Mucosa of rectum (tissue), 2 donors: ENCODE measurements at regions not wholly inside any gene's neighbourhood (a gene's known extent, or its start where the extent isn't known, plus 50 kb on each side); places are given as distances from the start of the nearest gene placed in this dataset.

Experiments used
- H3K27ac ChIP-seq, 2 donors: one replicate each; pipeline ENCODE4 v1.7.0; 2013; ENCODE audit warnings: inconsistent platforms in 2 of 2, low read depth in 2 of 2, low read length in 2 of 2
- H3K27me3 ChIP-seq, 2 donors: one replicate each; pipeline ENCODE4 v1.7.0; 2013; ENCODE audit warnings: low read length in 2 of 2; ENCODE audit not compliant: control insufficient read depth in 2 of 2, insufficient read depth in 2 of 2
- H3K36me3 ChIP-seq, 2 donors: one replicate each; pipeline ENCODE4 v1.7.0; 2013; ENCODE audit warnings: low read length in 2 of 2; ENCODE audit not compliant: control insufficient read depth in 2 of 2, insufficient read depth in 2 of 2
- H3K4me1 ChIP-seq, 2 donors: one replicate each; pipeline ENCODE4 v1.7.0; 2013; ENCODE audit warnings: low read length in 2 of 2, mild to moderate bottlenecking in 1 of 2; ENCODE audit not compliant: control insufficient read depth in 2 of 2, insufficient read depth in 2 of 2
- H3K4me3 ChIP-seq, 2 donors: one replicate each; pipeline ENCODE4 v1.7.0; 2013; ENCODE audit warnings: low read length in 2 of 2
- H3K9ac ChIP-seq, 2 donors: one replicate each; pipeline ENCODE4 v1.7.0; 2013; ENCODE audit warnings: low read length in 2 of 2, low read depth in 1 of 2, mild to moderate bottlenecking in 1 of 2
- H3K9me3 ChIP-seq, 2 donors: one replicate each; pipeline ENCODE4 v1.7.0; 2013; ENCODE audit warnings: low read length in 2 of 2; ENCODE audit not compliant: control insufficient read depth in 2 of 2
- donor health status: healthy.
- donor health status: Normal muscosa, but diverticular disease.

- Histone ChIP-seq H3K27ac (no peak overlapping the region), H3K27me3 (no peaks in the 10 kb centered on the region), H3K36me3 (no peaks in the 10 kb centered on the region), H3K9me3 (no peaks in the 10 kb centered on the region), H3K9ac (no peak overlapping the region), H3K4me1 (no peaks in the 10 kb centered on the region), H3K4me3 (no peak overlapping the region)
Observed at GRCh38 chr10:58094985-58095718, 172.5 kb downstream of the IPMK start.

- Histone ChIP-seq H3K4me3 (no peak overlapping the region), H3K9me3 (no peaks in the 10 kb centered on the region), H3K36me3 (no peaks in the 10 kb centered on the region), H3K4me1 (no peaks in the 10 kb centered on the region), H3K27ac (no peak overlapping the region), H3K9ac (no peak overlapping the region), H3K27me3 (no peaks in the 10 kb centered on the region)
Observed at GRCh38 chr10:58091886-58092285, 175.8 kb downstream of the IPMK start.

DNA sequence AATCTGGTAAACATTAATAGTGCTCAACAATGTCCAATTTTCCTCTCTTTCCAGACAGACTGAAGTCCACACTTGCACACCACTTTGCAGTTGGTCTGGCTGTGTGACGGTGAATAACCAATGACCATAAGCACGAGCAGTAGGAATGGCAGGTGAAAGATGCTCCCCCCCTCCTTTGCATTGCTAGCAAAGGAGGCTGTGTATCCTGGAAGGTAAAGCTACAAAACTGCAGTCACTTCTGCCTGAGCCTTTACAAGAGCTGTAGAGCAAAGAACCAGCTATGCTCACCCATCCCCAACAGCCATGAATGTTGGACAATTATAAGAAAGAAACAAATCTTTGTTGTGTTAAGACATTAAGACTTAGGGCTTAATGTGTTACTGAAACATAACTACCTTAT, 178.0 kb downstream of the IPMK start:
- no peaks in the 10 kb centered on the region for H3K4me1 ChIP-seq
- no peak overlapping the region for H3K4me3 ChIP-seq
- no peaks in the 10 kb centered on the region for H3K27me3 ChIP-seq
- no peaks in the 10 kb centered on the region for H3K9me3 ChIP-seq
- no peaks in the 10 kb centered on the region for H3K36me3 ChIP-seq
- no peak overlapping the region for H3K9ac ChIP-seq
- no peak overlapping the region for H3K27ac ChIP-seq

DNA sequence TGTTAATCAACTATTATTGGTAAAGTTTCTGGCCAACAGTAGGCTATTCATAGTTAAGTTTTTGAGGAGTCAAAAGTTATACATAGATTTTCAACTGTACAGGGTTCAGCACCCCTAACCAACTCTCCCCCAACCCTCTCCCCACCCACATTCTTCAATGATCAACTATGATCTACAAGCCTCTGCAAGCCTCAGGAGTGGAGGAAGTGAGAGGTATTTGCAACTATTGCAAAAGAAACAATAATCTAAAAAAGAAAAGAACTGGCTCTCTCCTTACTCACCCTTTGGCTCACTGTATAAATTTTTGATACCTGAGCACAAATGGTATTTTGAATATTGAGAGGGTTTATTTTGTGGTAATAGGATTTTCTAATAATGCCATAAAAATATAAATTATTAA, 179.8 kb downstream of the IPMK start:
- Histone ChIP-seq H3K36me3 (no peaks in the 10 kb centered on the region), H3K9me3 (no peaks in the 10 kb centered on the region), H3K9ac (no peak overlapping the region), H3K4me3 (no peak overlapping the region), H3K27me3 (no peaks in the 10 kb centered on the region), H3K4me1 (no peaks in the 10 kb centered on the region), H3K27ac (no peak overlapping the region)

GRCh38 chr10:58086763-58087150, 180.9 kb downstream of the IPMK start:
- no peaks in the 10 kb centered on the region for H3K4me1 ChIP-seq
- H3K4me3 ChIP-seq, result no peak overlapping the region
- H3K27ac ChIP-seq, result no peak overlapping the region
- H3K36me3 ChIP-seq, result no peaks in the 10 kb centered on the region
- H3K27me3 ChIP-seq, result no peaks in the 10 kb centered on the region
- no peak overlapping the region for H3K9ac ChIP-seq
- H3K9me3 ChIP-seq, result no peaks in the 10 kb centered on the region

DNA sequence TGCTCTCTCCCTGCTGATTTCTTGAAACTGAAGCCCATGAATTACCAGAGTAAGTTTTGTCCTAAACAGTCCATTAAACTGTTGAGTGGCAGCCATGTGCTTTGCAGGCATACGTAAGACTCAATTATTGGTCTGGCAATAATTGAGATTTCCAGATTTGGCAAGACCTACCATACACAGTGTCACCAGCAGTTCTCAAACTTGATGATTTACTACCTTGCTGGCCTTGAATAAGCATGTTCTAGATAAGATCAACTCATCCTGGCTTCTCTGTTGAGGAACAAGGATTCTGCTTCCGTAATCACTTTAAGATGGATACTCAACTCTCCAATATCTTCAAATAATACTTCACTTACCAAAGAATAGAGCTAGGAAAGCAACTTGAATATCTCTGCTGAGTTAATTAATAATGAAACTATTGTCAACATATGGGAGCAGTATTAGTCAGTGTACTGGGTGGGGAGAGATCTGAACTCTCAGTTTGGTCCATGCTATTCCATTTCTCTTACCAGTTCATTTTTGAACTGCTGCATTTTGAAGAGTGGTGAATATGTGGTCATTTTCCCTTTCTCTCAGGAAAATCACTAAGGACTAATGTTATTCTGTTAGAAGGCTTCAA, 181.4 kb downstream of the IPMK start:
- Histone ChIP-seq H3K9me3 (no peaks in the 10 kb centered on the region), H3K4me3 (no peak overlapping the region), H3K27ac (no peak overlapping the region), H3K36me3 (no peaks in the 10 kb centered on the region), H3K9ac (no peak overlapping the region), H3K4me1 (peaks cover 0 to 2% of the 10 kb centered on the region in 2 donors), H3K27me3 (no peaks in the 10 kb centered on the region)

GRCh38 chr10:58082248-58082647, 185.4 kb downstream of the IPMK start:
- Histone ChIP-seq H3K27me3 (no peaks in the 10 kb centered on the region), H3K9ac (no peak overlapping the region), H3K9me3 (no peaks in the 10 kb centered on the region), H3K27ac (no peak overlapping the region), H3K36me3 (no peaks in the 10 kb centered on the region), H3K4me1 (peaks cover 0 to 2% of the 10 kb centered on the region in 2 donors), H3K4me3 (no peak overlapping the region)

DNA sequence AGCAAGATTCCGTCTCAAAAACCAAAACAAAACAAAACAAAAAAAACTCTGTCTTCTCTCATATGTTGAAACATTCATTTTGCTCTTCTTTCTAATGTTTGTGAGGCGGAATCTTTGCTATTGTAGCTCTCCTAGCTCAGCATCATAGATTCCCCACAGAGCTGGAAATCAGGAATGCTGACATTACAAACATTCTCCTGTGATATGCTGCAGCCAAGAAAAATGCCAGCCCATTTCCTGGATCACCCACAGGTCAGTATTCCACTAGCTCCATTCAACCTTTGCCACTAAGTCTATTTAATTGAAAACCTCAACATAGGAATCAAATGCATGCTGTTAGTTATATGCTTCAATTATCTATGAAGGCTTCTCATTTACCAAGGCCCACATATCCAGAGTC, 186.3 kb downstream of the IPMK start:
- Histone ChIP-seq H3K36me3 (no peaks in the 10 kb centered on the region), H3K9me3 (no peaks in the 10 kb centered on the region), H3K27me3 (no peaks in the 10 kb centered on the region), H3K9ac (no peak overlapping the region), H3K4me1 (peaks cover 0 to 2% of the 10 kb centered on the region in 2 donors), H3K27ac (no peak overlapping the region), H3K4me3 (no peak overlapping the region)

- H3K4me1 ChIP-seq, result peaks cover 0 to 2% of the 10 kb centered on the region in 2 donors
- no peaks in the 10 kb centered on the region for H3K9me3 ChIP-seq
- no peaks in the 10 kb centered on the region for H3K27me3 ChIP-seq
- H3K36me3 ChIP-seq, result no peaks in the 10 kb centered on the region
- no peak overlapping the region for H3K27ac ChIP-seq
- H3K4me3 ChIP-seq, result no peak overlapping the region
- no peak overlapping the region for H3K9ac ChIP-seq
Observed at GRCh38 chr10:58079461-58079860, 188.2 kb downstream of the IPMK start.

DNA sequence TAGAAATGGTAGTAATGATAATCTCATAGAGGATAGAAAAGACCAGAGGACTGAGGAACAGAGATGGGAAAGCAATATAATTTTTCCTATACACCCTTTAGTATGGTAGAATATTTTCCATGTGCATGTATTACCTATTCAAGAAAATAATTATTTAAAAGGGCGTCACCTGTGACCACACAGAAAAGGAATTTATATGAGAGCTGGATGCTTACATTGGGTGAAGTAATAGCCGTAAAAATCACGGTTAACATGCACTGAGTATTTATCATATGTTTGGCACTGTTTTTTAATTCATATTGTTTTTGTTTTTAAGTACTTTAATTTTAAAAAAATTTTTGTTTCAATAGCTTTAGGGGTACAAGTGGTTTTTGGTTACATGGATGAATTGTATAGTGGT, 195.1 kb downstream of the IPMK start:
- Histone ChIP-seq H3K27ac (no peak overlapping the region), H3K4me3 (no peak overlapping the region), H3K9me3 (no peaks in the 10 kb centered on the region), H3K36me3 (no peaks in the 10 kb centered on the region), H3K27me3 (no peaks in the 10 kb centered on the region), H3K4me1 (no peaks in the 10 kb centered on the region), H3K9ac (no peak overlapping the region)
